T follicular helper cell (primary cell): ENCODE measurements at regions not wholly inside any gene's neighbourhood (a gene's known extent, or its start where the extent isn't known, plus 50 kb on each side); places are given as distances from the start of the nearest gene placed in this dataset.

Experiments
- DNase-seq: peaks from one replicate; pipeline ENCODE4 v3.0.0-alpha.2; 2020; ENCODE audit warnings: low read depth

- no peak for DNase-seq
These were observed 117.7 kb downstream of the WT1 start for GRCh38 chr11:32317643-32318042.

GRCh38 chr11:32318071-32319055 lies 117.0 kb downstream of the WT1 start:
- DNase-seq = no peak

GRCh38 chr11:32323814-32324130 lies 111.6 kb downstream of the WT1 start:
- DNase-seq = no peak

GRCh38 chr11:32325187-32325586 lies 110.2 kb downstream of the WT1 start:
- DNase-seq = no peak

GRCh38 chr11:32325725-32326124 lies 109.6 kb downstream of the WT1 start:
- no peak for DNase-seq

GRCh38 chr11:32326522-32326921 lies 108.8 kb downstream of the WT1 start:
- no peak for DNase-seq

GRCh38 chr11:32328392-32328791 lies 106.9 kb downstream of the WT1 start:
- no peak for DNase-seq

GRCh38 chr11:32331098-32331497 lies 104.2 kb downstream of the WT1 start:
- no peak for DNase-seq

- DNase-seq = no peak
These were observed 103.5 kb downstream of the WT1 start for GRCh38 chr11:32331792-32332191.

- no peak for DNase-seq
These were observed 102.4 kb downstream of the WT1 start for GRCh38 chr11:32332990-32333319.

- DNase-seq = no peak
These were observed 101.9 kb downstream of the WT1 start for GRCh38 chr11:32333320-32333991.

- DNase-seq = no peak
These were observed 100.5 kb downstream of the WT1 start for GRCh38 chr11:32334822-32335221.
